SK-N-SH (cell line): ENCODE measurements at regions not wholly inside any gene's neighbourhood (a gene's known extent, or its start where the extent isn't known, plus 50 kb on each side); places are given as distances from the start of the nearest gene placed in this dataset.

Experiments used
- CTCF ChIA-PET: fragments of 300-600, 350-600 bp; formaldehyde crosslinking; extraction: SDS; loops from one replicate; lab custom pipeline; 2021; lab: Yijun Ruan, JAX
- POLR2A ChIA-PET: fragments of 350-600 bp; sonication (Branson Sonifier 250); formaldehyde crosslinking; extraction: SDS; loops from one replicate; lab custom pipeline; 2020; ENCODE audit warnings: antibody characterized with exemption, inconsistent platforms; lab: Yijun Ruan, JAX
- DNase-seq: peaks from one replicate; pipeline ENCODE4 v3.0.0; 2012
- H2AFZ ChIP-seq: fragments of 200-600 bp; sonication (generic); 2 replicates; pipeline ENCODE4 v1.8.1; 2016; ENCODE audit warnings: antibody characterized with exemption, mild to moderate bottlenecking, low read depth
- H3F3A ChIP-seq: fragments of 200-600 bp; sonication (generic); replicated peaks from 2 replicates; pipeline ENCODE3; 2016; ENCODE audit warnings: antibody characterized with exemption, mild to moderate bottlenecking; ENCODE audit not compliant: insufficient read depth
- H3K27ac ChIP-seq, 2 experiments: fragments of 200-500 bp in 1 of 2; fragments of 200-600 bp in 1 of 2; sonication (Bioruptor generic) in 1 of 2; sonication (generic), shearing (Covaris generic) in 1 of 2; 2 replicates each; pipeline versions ENCODE4 v1.5.1 to v1.6.1; 2014 to 2016; ENCODE audit warnings: low read depth in 2 of 2, inconsistent platforms in 1 of 2, low read length in 1 of 2, mild to moderate bottlenecking in 1 of 2, mixed read lengths in 1 of 2
- H3K27me3 ChIP-seq: fragments of 200-600 bp; sonication (generic), shearing (Covaris generic); 2 replicates; pipeline ENCODE4 v1.6.1; 2016; ENCODE audit warnings: mixed run types; ENCODE audit not compliant: insufficient read depth
- H3K36me3 ChIP-seq, 2 experiments: fragments of 200-500 bp in 1 of 2; fragments of 200-600 bp in 1 of 2; sonication (Bioruptor generic) in 1 of 2; sonication (generic) in 1 of 2; replicated peaks in 1 of 2; 2 replicates each; pipeline versions ENCODE3 to v1.5.1; 2014 to 2016; ENCODE audit warnings: low read length in 1 of 2, mild to moderate bottlenecking in 1 of 2; ENCODE audit not compliant: insufficient read depth in 2 of 2, control insufficient read depth in 1 of 2
- H3K4me1 ChIP-seq, 2 experiments: fragments of 200-500 bp in 1 of 2; fragments of 200-600 bp in 1 of 2; sonication (Bioruptor generic) in 1 of 2; sonication (generic), shearing (Covaris generic) in 1 of 2; 2 replicates each; pipeline versions ENCODE4 v1.5.1 to v1.6.1; 2014 to 2016; ENCODE audit warnings: low read depth in 1 of 2, low read length in 1 of 2, mixed run types in 1 of 2; ENCODE audit not compliant: insufficient read depth in 2 of 2, control insufficient read depth in 1 of 2
- H3K4me2 ChIP-seq: fragments of 200-600 bp; sonication (generic), shearing (Covaris generic); 2 replicates; pipeline ENCODE4 v1.6.1; 2017; ENCODE audit warnings: mixed run types
- H3K4me3 ChIP-seq, 2 experiments: fragments of 200-500 bp in 1 of 2; fragments of 200-600 bp in 1 of 2; sonication (Bioruptor generic) in 1 of 2; sonication (generic), shearing (Covaris generic) in 1 of 2; 2 replicates each; pipeline versions ENCODE4 v1.5.1 to v1.8.1; 2014 to 2016; ENCODE audit warnings: low read depth in 2 of 2, inconsistent platforms in 1 of 2, low read length in 1 of 2, mild to moderate bottlenecking in 1 of 2, mixed read lengths in 1 of 2, moderate library complexity in 1 of 2
- H3K79me2 ChIP-seq: fragments of 200-600 bp; sonication (generic); 2 replicates; pipeline ENCODE4 v1.8.1; 2017; ENCODE audit warnings: mild to moderate bottlenecking; ENCODE audit not compliant: insufficient read depth
- H3K9ac ChIP-seq: fragments of 200-600 bp; sonication (generic); 2 replicates; pipeline ENCODE4 v1.6.1; 2017; ENCODE audit warnings: mixed run types
- H3K9me2 ChIP-seq: fragments of 200-600 bp; sonication (generic); 2 replicates; pipeline ENCODE4 v1.6.1; 2017; ENCODE audit warnings: mixed run types
- H3K9me3 ChIP-seq: fragments of 200-600 bp; sonication (generic); 2 replicates; pipeline ENCODE4 v1.6.1; 2017; ENCODE audit warnings: mixed run types, mild to moderate bottlenecking, moderate library complexity
- H4K20me1 ChIP-seq: fragments of 200-600 bp; sonication (generic); 2 replicates; pipeline ENCODE4 v1.6.1; 2017; ENCODE audit warnings: mild to moderate bottlenecking, mixed run types; ENCODE audit not compliant: insufficient read depth
- ELF1 ChIP-seq: IDR thresholded peaks from 2 replicates; pipeline ENCODE4 v1.4.0; 2012
- FOXJ3 ChIP-seq: sonication (generic); formaldehyde crosslinking; IDR thresholded peaks from 2 replicates; pipeline ENCODE4 v1.5.1; 2020; ENCODE audit warnings: mild to moderate bottlenecking, missing genetic modification reagents
- GATA2 ChIP-seq: sonication (generic); formaldehyde crosslinking; IDR thresholded peaks from 2 replicates; pipeline ENCODE4 v1.5.0; 2020; ENCODE audit warnings: mild to moderate bottlenecking, missing genetic modification reagents
- MEF2A ChIP-seq: IDR thresholded peaks from 2 replicates; pipeline ENCODE4 v1.4.0; 2012; ENCODE audit warnings: low read depth, borderline replicate concordance
- NRF1 ChIP-seq: IDR thresholded peaks from 2 replicates; pipeline ENCODE4 v1.6.1; 2012; ENCODE audit warnings: low read depth, mild to moderate bottlenecking, low read length
- POLR2AphosphoS5 ChIP-seq: IDR thresholded peaks from 2 replicates; pipeline ENCODE4 v1.6.1; 2012; ENCODE audit warnings: low read depth, low read length
- RAD21 ChIP-seq: IDR thresholded peaks from 2 replicates; pipeline ENCODE4 v1.6.1; 2012; ENCODE audit warnings: mild to moderate bottlenecking, low read length
- RCOR1 ChIP-seq: fragments of 150-350 bp; IDR thresholded peaks from 2 replicates; pipeline ENCODE4 v1.6.1; 2017; ENCODE audit warnings: antibody characterized with exemption, low read length
- RXRA ChIP-seq: IDR thresholded peaks from 2 replicates; pipeline ENCODE4 v1.4.0; 2012; ENCODE audit warnings: low read depth, mild to moderate bottlenecking, borderline replicate concordance
- SIN3A ChIP-seq: IDR thresholded peaks from 2 replicates; pipeline ENCODE4 v1.6.1; 2012; ENCODE audit warnings: low read depth, mild to moderate bottlenecking, low read length, moderate library complexity, borderline replicate concordance
- TAF1 ChIP-seq: IDR thresholded peaks from 2 replicates; pipeline ENCODE4 v1.6.1; 2012; ENCODE audit warnings: low read depth, mild to moderate bottlenecking, low read length, moderate library complexity, borderline replicate concordance
- TEAD4 ChIP-seq: IDR thresholded peaks from 2 replicates; pipeline ENCODE4 v1.4.0; 2012; ENCODE audit warnings: mild to moderate bottlenecking, borderline replicate concordance; ENCODE audit not compliant: insufficient read depth
- YY1 ChIP-seq: IDR thresholded peaks from 2 replicates; pipeline ENCODE4 v1.4.0; 2012; ENCODE audit warnings: low read depth, mild to moderate bottlenecking
- WGBS: methylation state at CpG from one replicate; pipeline ENCODE4 v1.1.6; 2017; ENCODE audit warnings: low lambda C conversion rate; 5-methylcytosine and 5-hydroxymethylcytosine counted together
- TF ChIP-seq, protein P1 (sequence below): IDR thresholded peaks from 2 replicates; pipeline ENCODE4 v1.4.0; 2012; ENCODE audit warnings: low read depth, borderline replicate concordance
- TF ChIP-seq, protein P2 (sequence below): fragments of 200-600 bp; sonication (generic); IDR thresholded peaks from 2 replicates; pipeline ENCODE4 v1.6.1; 2017; ENCODE audit warnings: antibody characterized with exemption, mild to moderate bottlenecking, moderate library complexity
- TF ChIP-seq, protein P3 (sequence below): fragments of 150-350 bp; IDR thresholded peaks from 2 replicates; pipeline ENCODE4 v1.6.1; 2016; ENCODE audit warnings: mild to moderate bottlenecking, low read depth, low read length
- TF ChIP-seq, protein P4 (sequence below): IDR thresholded peaks from 2 replicates; pipeline ENCODE4 v1.6.1; 2012; ENCODE audit warnings: mild to moderate bottlenecking, low read depth, low read length, moderate library complexity

DNA sequence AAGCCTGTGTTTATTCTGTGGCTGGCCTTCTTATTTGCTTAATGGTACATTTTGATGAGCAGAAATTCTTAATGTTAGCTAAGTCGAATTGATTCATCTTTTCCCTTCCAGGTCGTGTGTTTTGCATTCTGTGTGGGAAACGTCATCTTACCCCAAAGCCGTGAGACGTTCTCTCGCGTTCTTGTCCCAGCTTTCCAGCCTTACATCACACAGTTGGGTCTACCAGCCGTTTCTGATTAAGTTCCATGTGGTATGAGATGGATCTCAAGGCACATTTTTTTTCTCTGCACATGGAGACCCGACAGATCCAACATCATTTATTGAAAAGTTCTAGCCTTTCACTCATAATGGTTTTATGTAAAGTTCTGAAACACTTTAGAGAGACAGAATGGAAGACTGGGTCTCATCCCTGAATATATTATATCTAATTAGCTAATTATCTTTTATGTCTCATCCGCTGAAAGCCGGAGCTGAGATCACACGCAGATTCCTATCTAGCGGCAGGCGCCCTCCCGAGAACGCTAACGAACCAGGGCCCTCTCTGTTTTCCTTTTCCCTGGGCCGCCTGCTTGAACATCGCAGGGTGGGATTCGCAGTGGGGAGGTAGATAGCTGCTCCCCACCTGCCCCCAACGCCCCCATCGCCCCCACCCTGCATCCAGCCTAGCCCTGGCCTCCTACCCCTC, 1162.2 kb downstream of the BRD1 start:
- H3K27ac ChIP-seq, result peak overlapping the region in 1 of 2 experiments; percentile 60; a peak in 1 of 4 replicates

DNA sequence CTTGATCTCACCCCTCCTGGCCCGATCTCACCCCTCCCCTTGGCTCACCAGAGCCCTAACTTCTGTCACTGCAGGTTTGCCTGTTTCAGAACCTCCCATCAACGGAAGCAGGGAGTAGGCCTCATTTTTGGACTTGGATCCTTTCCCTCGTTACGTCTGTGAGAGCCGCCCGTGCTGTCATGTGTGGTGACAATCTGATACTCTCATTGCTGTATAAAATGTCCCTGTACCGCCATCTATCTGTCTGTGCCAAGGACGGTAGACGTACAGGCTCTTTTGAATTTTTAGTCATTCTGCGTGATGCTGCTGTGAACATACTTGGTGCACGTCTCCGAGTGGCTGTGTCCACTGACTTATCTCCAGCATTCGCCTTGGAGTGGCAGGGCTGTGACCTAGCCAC, 1163.1 kb downstream of the BRD1 start:
- H3K36me3 ChIP-seq, result no peaks in the 10 kb centered on the region
- DNase-seq, result no peak
- no peak for TF ChIP-seq GATA2
- no peak for TF ChIP-seq TAF1
- no peak for TF ChIP-seq FOXJ3 (CRISPR knock-in tag)
- TF ChIP-seq, protein P1, sequence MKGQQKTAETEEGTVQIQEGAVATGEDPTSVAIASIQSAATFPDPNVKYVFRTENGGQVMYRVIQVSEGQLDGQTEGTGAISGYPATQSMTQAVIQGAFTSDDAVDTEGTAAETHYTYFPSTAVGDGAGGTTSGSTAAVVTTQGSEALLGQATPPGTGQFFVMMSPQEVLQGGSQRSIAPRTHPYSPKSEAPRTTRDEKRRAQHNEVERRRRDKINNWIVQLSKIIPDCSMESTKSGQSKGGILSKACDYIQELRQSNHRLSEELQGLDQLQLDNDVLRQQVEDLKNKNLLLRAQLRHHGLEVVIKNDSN, result no peak
- no peak for TF ChIP-seq TEAD4
- no peak for TF ChIP-seq RAD21
- no peak for TF ChIP-seq SIN3A
- no peak for TF ChIP-seq RCOR1
- no peak for TF ChIP-seq NRF1
- TF ChIP-seq POLR2AphosphoS5, result no peak
- no peak for TF ChIP-seq YY1
- TF ChIP-seq, protein P2, sequence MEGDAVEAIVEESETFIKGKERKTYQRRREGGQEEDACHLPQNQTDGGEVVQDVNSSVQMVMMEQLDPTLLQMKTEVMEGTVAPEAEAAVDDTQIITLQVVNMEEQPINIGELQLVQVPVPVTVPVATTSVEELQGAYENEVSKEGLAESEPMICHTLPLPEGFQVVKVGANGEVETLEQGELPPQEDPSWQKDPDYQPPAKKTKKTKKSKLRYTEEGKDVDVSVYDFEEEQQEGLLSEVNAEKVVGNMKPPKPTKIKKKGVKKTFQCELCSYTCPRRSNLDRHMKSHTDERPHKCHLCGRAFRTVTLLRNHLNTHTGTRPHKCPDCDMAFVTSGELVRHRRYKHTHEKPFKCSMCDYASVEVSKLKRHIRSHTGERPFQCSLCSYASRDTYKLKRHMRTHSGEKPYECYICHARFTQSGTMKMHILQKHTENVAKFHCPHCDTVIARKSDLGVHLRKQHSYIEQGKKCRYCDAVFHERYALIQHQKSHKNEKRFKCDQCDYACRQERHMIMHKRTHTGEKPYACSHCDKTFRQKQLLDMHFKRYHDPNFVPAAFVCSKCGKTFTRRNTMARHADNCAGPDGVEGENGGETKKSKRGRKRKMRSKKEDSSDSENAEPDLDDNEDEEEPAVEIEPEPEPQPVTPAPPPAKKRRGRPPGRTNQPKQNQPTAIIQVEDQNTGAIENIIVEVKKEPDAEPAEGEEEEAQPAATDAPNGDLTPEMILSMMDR, result no peak
- TF ChIP-seq MEF2A, result no peak
- no peak for TF ChIP-seq RXRA
- TF ChIP-seq, protein P3, sequence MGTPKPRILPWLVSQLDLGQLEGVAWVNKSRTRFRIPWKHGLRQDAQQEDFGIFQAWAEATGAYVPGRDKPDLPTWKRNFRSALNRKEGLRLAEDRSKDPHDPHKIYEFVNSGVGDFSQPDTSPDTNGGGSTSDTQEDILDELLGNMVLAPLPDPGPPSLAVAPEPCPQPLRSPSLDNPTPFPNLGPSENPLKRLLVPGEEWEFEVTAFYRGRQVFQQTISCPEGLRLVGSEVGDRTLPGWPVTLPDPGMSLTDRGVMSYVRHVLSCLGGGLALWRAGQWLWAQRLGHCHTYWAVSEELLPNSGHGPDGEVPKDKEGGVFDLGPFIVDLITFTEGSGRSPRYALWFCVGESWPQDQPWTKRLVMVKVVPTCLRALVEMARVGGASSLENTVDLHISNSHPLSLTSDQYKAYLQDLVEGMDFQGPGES, result no peak
- H3K4me2 ChIP-seq, result no peak overlapping the region
- ChIA-PET CTCF (interaction anchor here (1.7 kb wide), 1 partner anchor 87 kb away, joined by 6 read pairs; no protein-coding TSS in a partner anchor), POLR2A (no interaction called here)
- no peaks in the 10 kb centered on the region for H3K27me3 ChIP-seq
- H3K4me1 ChIP-seq, result peaks cover 0 to 18% of the 10 kb centered on the region in 2 experiments; a peak in 1 of 4 replicates
- no peaks in the 10 kb centered on the region for H3K9me3 ChIP-seq
- no peaks in the 10 kb centered on the region for H3K79me2 ChIP-seq
- no peaks in the 10 kb centered on the region for H3F3A ChIP-seq
- no peak overlapping the region for H3K4me3 ChIP-seq
- no peak overlapping the region for H3K9ac ChIP-seq
- 44% methylated on average over 13 of the region's 13 CpGs for WGBS
- H4K20me1 ChIP-seq, result no peaks in the 10 kb centered on the region
- no peaks in the 10 kb centered on the region for H3K9me2 ChIP-seq
- peak overlapping the region in 1 of 2 experiments; percentile 22; a peak in 1 of 4 replicates for H3K27ac ChIP-seq
- no peak overlapping the region for H2AFZ ChIP-seq

More for the DNA sequence above, 1162.2 kb downstream of the BRD1 start:
- Histone ChIP-seq H3K9me3 (no peaks in the 10 kb centered on the region), H3K4me2 (no peak overlapping the region), H3K9ac (no peak overlapping the region), H3K36me3 (no peaks in the 10 kb centered on the region), H3K27me3 (no peaks in the 10 kb centered on the region), H3K4me3 (no peak overlapping the region), H3K4me1 (peaks cover 0 to 18% of the 10 kb centered on the region in 2 experiments; a peak in 1 of 4 replicates), H3K79me2 (no peaks in the 10 kb centered on the region), H2AFZ (no peak overlapping the region), H3F3A (no peaks in the 10 kb centered on the region), H3K9me2 (no peaks in the 10 kb centered on the region), H4K20me1 (no peaks in the 10 kb centered on the region)
- TF ChIP-seq GATA2 (peak; percentile 44; the same call in 1 of the 2 replicates), ELF1 (no peak), FOXJ3 (CRISPR knock-in tag) (no peak)
- TF ChIP-seq, protein P4, sequence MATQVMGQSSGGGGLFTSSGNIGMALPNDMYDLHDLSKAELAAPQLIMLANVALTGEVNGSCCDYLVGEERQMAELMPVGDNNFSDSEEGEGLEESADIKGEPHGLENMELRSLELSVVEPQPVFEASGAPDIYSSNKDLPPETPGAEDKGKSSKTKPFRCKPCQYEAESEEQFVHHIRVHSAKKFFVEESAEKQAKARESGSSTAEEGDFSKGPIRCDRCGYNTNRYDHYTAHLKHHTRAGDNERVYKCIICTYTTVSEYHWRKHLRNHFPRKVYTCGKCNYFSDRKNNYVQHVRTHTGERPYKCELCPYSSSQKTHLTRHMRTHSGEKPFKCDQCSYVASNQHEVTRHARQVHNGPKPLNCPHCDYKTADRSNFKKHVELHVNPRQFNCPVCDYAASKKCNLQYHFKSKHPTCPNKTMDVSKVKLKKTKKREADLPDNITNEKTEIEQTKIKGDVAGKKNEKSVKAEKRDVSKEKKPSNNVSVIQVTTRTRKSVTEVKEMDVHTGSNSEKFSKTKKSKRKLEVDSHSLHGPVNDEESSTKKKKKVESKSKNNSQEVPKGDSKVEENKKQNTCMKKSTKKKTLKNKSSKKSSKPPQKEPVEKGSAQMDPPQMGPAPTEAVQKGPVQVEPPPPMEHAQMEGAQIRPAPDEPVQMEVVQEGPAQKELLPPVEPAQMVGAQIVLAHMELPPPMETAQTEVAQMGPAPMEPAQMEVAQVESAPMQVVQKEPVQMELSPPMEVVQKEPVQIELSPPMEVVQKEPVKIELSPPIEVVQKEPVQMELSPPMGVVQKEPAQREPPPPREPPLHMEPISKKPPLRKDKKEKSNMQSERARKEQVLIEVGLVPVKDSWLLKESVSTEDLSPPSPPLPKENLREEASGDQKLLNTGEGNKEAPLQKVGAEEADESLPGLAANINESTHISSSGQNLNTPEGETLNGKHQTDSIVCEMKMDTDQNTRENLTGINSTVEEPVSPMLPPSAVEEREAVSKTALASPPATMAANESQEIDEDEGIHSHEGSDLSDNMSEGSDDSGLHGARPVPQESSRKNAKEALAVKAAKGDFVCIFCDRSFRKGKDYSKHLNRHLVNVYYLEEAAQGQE, result no peak
- DNase-seq, result peak; percentile 66
- ChIA-PET CTCF (interaction anchor here (1.7 kb wide), 1 partner anchor 88 kb away, joined by 6 read pairs; no protein-coding TSS in a partner anchor), POLR2A (no interaction called here)
- 18% methylated on average over 22 of the region's 22 CpGs for WGBS
